GM18861 (cell line): ENCODE measurements at regions not wholly inside any gene's neighbourhood (a gene's known extent, or its start where the extent isn't known, plus 50 kb on each side); places are given as distances from the start of the nearest gene placed in this dataset.
"Not testable (repeated sequence)": the region's sequence is repeated elsewhere in the genome, so short reads cannot be mapped to it uniquely, and the experiment has no call there.

Source experiments
- ATAC-seq: cut with Tn5 transposase; IDR thresholded peaks from one replicate; pipeline ENCODE4 v1.9.1; 2021; ENCODE audit not compliant: unreplicated experiment

- ATAC-seq = not testable (repeated sequence)
Measured at GRCh38 chr1:148279002-148279542, 127.0 kb upstream of the NBPF11 start.

- ATAC-seq = not testable (repeated sequence)
Measured at GRCh38 chr1:148277865-148278279, 125.8 kb upstream of the NBPF11 start.

- ATAC-seq = not testable (repeated sequence)
Measured at GRCh38 chr1:148267066-148267465, 115.0 kb upstream of the NBPF11 start.

GRCh38 chr1:148264374-148265276 is 112.5 kb upstream of the NBPF11 start:
- no peak for ATAC-seq

- no peak for ATAC-seq
Measured at GRCh38 chr1:148263906-148264255, 111.8 kb upstream of the NBPF11 start.

- ATAC-seq = no peak
Measured at GRCh38 chr1:148263128-148263905, 111.2 kb upstream of the NBPF11 start.

- not testable (repeated sequence) for ATAC-seq
Measured at GRCh38 chr1:148261684-148262083, 109.6 kb upstream of the NBPF11 start.

GRCh38 chr1:148257886-148258285 is 105.8 kb upstream of the NBPF11 start:
- ATAC-seq = not testable (repeated sequence)

- ATAC-seq = not testable (repeated sequence)
Measured at GRCh38 chr1:148254611-148255429, 102.7 kb upstream of the NBPF11 start.

- not testable (repeated sequence) for ATAC-seq
Measured at GRCh38 chr1:148253808-148254207, 101.7 kb upstream of the NBPF11 start.

- ATAC-seq = not testable (repeated sequence)
Measured at GRCh38 chr1:148248798-148249197, 96.7 kb upstream of the NBPF11 start.

GRCh38 chr1:148246258-148246861 is 94.3 kb upstream of the NBPF11 start:
- ATAC-seq = not testable (repeated sequence)

- ATAC-seq = not testable (repeated sequence)
Measured at GRCh38 chr1:148245843-148246242, 93.8 kb upstream of the NBPF11 start.

- not testable (repeated sequence) for ATAC-seq
Measured at GRCh38 chr1:148245443-148245842, 93.4 kb upstream of the NBPF11 start.

- ATAC-seq = not testable (repeated sequence)
Measured at GRCh38 chr1:148233250-148233649, 81.2 kb upstream of the NBPF11 start.

- not testable (repeated sequence) for ATAC-seq
Measured at GRCh38 chr1:148228846-148229245, 76.8 kb upstream of the NBPF11 start.

GRCh38 chr1:148222399-148223159 is 70.5 kb upstream of the NBPF11 start:
- ATAC-seq = not testable (repeated sequence)

GRCh38 chr1:148221593-148221992 is 69.5 kb upstream of the NBPF11 start:
- ATAC-seq = not testable (repeated sequence)

- not testable (repeated sequence) for ATAC-seq
Measured at GRCh38 chr1:148219229-148219628, 67.1 kb upstream of the NBPF11 start.
